ENCODE measurements at regions not wholly inside any gene's neighbourhood (a gene's known extent, or its start where the extent isn't known, plus 50 kb on each side); places are given as distances from the start of the nearest gene placed in this dataset.

- H3K79me2 ChIP-seq (ENCODE audit: control insufficient read depth, insufficient read depth, low read length), result no peaks in the 10 kb centered on the region
- SMC1A ChIA-PET (ENCODE audit: uncharacterized antibody, unreplicated experiment), result no interaction called here
- intact Hi-C loops (cut with micrococcal nuclease; ENCODE audit: unreplicated experiment), result no loop called here
- no peaks in the 10 kb centered on the region for H3K9me3 ChIP-seq (replicated peaks; ENCODE audit: control insufficient read depth, insufficient read depth, low read length)
- no peak overlapping the region for H3K9ac ChIP-seq (ENCODE audit: control insufficient read depth, insufficient read depth, low read length)
- H3K4me1 ChIP-seq (ENCODE audit: control insufficient read depth, insufficient read depth, low read length), result no peaks in the 10 kb centered on the region
- no peak for FAIRE-seq
- 2% methylated on average over 3 of the region's 3 CpGs for WGBS (ENCODE audit: insufficient coverage, insufficient replicate concordance, low lambda C conversion rate, missing lambda C conversion rate)
- H3K4me3 ChIP-seq, result no peak overlapping the region
- POLR2A ChIA-PET, result no interaction called here
- no peak overlapping the region for H2AFZ ChIP-seq (ENCODE audit: control insufficient read depth, low read depth, low read length)
- no peaks in the 10 kb centered on the region for H4K20me1 ChIP-seq (ENCODE audit: control insufficient read depth, insufficient read depth)
- RAD21 ChIA-PET (ENCODE audit: unreplicated experiment), result no interaction called here
- TF ChIP-seq RELB (IDR thresholded peaks at IDR 0.05; ENCODE audit: low read depth) (no peak), BACH1 (IDR thresholded peaks at IDR 0.05; ENCODE audit: borderline replicate concordance) (no peak)
- no peak for ATAC-seq
- no peaks in the 10 kb centered on the region for H3K36me3 ChIP-seq (ENCODE audit: control insufficient read depth in 2 of 2, insufficient read depth in 2 of 2, low read length in 1 of 2)
- DNase-seq (ENCODE audit: low read depth, low spot score), result no peak
- CTCF ChIA-PET, result no interaction called here
- BruUV-seq (replicated peaks), result no TSS peak
- no peak overlapping the region for H3K4me2 ChIP-seq (ENCODE audit: control insufficient read depth, insufficient read depth)
- in situ Hi-C loops (cut with MboI), result no loop called here
- H3K27ac ChIP-seq (ENCODE audit: control insufficient read depth, insufficient read depth), result no peak overlapping the region
- H3K27me3 ChIP-seq (replicated peaks in 1 of 2; ENCODE audit: control insufficient read depth in 2 of 2, insufficient read depth in 2 of 2, low read length in 1 of 2), result no peaks in the 10 kb centered on the region
These were observed 729.8 kb upstream of the SOX11 start for GRCh38 chr2:4962419-4962818.

GRCh38 chr2:4963106-4963505, 729.1 kb upstream of the SOX11 start:
- Histone ChIP-seq H3K4me2 (ENCODE audit: control insufficient read depth, insufficient read depth) (no peak overlapping the region), H3K27ac (ENCODE audit: control insufficient read depth, insufficient read depth) (no peak overlapping the region), H3K36me3 (ENCODE audit: control insufficient read depth in 2 of 2, insufficient read depth in 2 of 2, low read length in 1 of 2) (no peaks in the 10 kb centered on the region), H3K9me3 (replicated peaks; ENCODE audit: control insufficient read depth, insufficient read depth, low read length) (no peaks in the 10 kb centered on the region), H3K4me3 (no peak overlapping the region), H3K4me1 (ENCODE audit: control insufficient read depth, insufficient read depth, low read length) (no peaks in the 10 kb centered on the region), H3K79me2 (ENCODE audit: control insufficient read depth, insufficient read depth, low read length) (no peaks in the 10 kb centered on the region), H3K27me3 (replicated peaks in 1 of 2; ENCODE audit: control insufficient read depth in 2 of 2, insufficient read depth in 2 of 2, low read length in 1 of 2) (no peaks in the 10 kb centered on the region), H2AFZ (ENCODE audit: control insufficient read depth, low read depth, low read length) (no peak overlapping the region), H3K9ac (ENCODE audit: control insufficient read depth, insufficient read depth, low read length) (no peak overlapping the region), H4K20me1 (ENCODE audit: control insufficient read depth, insufficient read depth) (no peaks in the 10 kb centered on the region)
- peak; percentile 86 for FAIRE-seq
- RAD21 ChIA-PET (ENCODE audit: unreplicated experiment), result no interaction called here
- DNase-seq (ENCODE audit: low read depth, low spot score), result no peak
- no peak for ATAC-seq
- in situ Hi-C loops (cut with MboI), result no loop called here
- intact Hi-C loops (cut with micrococcal nuclease; ENCODE audit: unreplicated experiment), result no loop called here
- WGBS (ENCODE audit: insufficient coverage, insufficient replicate concordance, low lambda C conversion rate, missing lambda C conversion rate), result 75% methylated on average over 1 of the region's 1 CpG
- no peak for TF ChIP-seq IRF5 (IDR thresholded peaks at IDR 0.05; ENCODE audit: borderline replicate concordance)
- no peak for TF ChIP-seq ATF7 (IDR thresholded peaks at IDR 0.05; ENCODE audit: low read depth)
- no peak for TF ChIP-seq PML (IDR thresholded peaks at IDR 0.05; ENCODE audit: low read length)
- TF ChIP-seq PBX3 (IDR thresholded peaks at IDR 0.05; ENCODE audit: insufficient replicate concordance, low read depth, low read length), result no peak
- no peak for TF ChIP-seq HDAC6 (IDR thresholded peaks at IDR 0.05; ENCODE audit: unreplicated experiment)
- no peak for TF ChIP-seq CTCF (IDR thresholded peaks at IDR 0.05 in 2 of 3, conservative IDR thresholded peaks at IDR 0.05 in 1 of 3; ENCODE audit: control insufficient read depth in 2 of 3, extremely low read depth in 1 of 3, insufficient read depth in 1 of 3, low read depth in 3 of 3, low read length in 3 of 3)
- CTCF ChIA-PET, result no interaction called here
- POLR2A ChIA-PET, result no interaction called here
- BruUV-seq (replicated peaks), result no TSS peak
- SMC1A ChIA-PET (ENCODE audit: uncharacterized antibody, unreplicated experiment), result no interaction called here

Data from GM12878 (cell line).